ENCODE measurements at regions not wholly inside any gene's neighbourhood (a gene's known extent, or its start where the extent isn't known, plus 50 kb on each side); places are given as distances from the start of the nearest gene placed in this dataset.
"Not testable (repeated sequence)": the region's sequence is repeated elsewhere in the genome, so short reads cannot be mapped to it uniquely, and the experiment has no call there.

DNA sequence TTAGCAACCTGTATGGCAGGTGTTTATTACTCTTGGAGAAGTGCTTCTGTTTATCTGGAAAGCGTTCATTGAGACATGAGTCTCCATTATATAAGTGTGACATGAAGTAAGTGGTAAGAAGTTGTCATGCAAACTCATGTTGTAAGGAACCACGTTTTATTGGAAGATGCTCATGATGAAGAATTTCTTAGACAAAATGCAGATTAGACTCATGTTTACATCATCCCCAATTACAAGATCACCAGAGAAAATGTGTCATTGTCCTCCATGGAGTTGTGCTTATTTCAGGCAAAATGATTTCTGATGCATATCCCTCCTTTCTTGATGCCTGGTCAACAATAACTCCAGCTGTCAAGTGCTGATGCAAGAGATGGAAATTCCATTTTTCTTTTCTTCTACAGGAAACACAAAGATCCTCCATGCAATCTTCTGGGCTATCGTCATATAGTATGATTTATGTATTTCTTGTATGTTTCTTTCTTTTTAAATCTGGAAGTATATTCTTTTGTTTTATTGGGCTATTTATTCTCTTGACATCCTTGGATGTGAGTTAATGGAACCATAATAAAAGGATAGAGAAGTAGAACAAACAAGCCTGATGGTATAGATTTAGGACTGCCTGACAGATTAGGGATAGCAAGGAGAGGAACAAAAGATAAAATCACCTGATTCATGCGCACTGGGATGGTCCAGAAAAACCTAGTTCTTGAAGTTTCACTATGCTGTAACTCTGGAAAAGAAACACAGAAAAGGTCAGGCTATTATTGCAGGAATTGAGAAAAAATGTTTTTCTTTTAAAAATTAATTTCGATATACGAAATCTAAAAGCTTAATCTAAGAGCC, 50.7 kb upstream of the DIAPH3 start:
- no peak overlapping the region for H3K4me3 ChIP-seq (ENCODE audit: low read depth, low read length)
- no peak overlapping the region for H3K9ac ChIP-seq (ENCODE audit: low read length)
- no peaks in the 10 kb centered on the region for H3K4me1 ChIP-seq (ENCODE audit: control insufficient read depth, insufficient read depth, low read length)
- H3K36me3 ChIP-seq (ENCODE audit: control insufficient read depth, insufficient read depth, low read length) = no peaks in the 10 kb centered on the region
- no peaks in the 10 kb centered on the region for H3K27me3 ChIP-seq (ENCODE audit: control insufficient read depth, insufficient read depth, low read length)
- H3K9me3 ChIP-seq (ENCODE audit: control insufficient read depth, insufficient read depth, low read depth, low read length) = no peaks in the 10 kb centered on the region
- H3K27ac ChIP-seq (ENCODE audit: low read depth, low read length) = no peak overlapping the region

DNA sequence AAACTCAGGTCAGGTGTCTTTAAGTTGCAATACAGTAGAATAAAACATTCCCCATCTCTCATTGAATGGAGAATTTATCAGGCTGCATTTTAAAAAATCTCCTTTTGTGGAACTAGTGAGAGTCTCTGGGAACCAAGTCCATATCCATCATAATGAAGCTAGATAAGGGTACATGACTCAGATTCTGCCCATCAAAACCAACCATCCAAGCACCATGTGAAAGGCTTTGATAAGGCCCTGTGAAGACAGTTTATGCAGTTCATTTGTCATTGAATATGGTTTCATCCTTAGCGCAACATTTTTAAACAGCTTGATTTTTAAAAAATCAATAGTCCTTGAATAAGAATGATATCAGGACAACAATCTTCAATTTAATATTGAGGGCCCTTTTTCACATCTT, 56.3 kb upstream of the DIAPH3 start:
- H3K36me3 ChIP-seq (ENCODE audit: control insufficient read depth, insufficient read depth, low read length) = no peaks in the 10 kb centered on the region
- no peak overlapping the region for H3K27ac ChIP-seq (ENCODE audit: low read depth, low read length)
- no peak overlapping the region for H3K9ac ChIP-seq (ENCODE audit: low read length)
- no peaks in the 10 kb centered on the region for H3K27me3 ChIP-seq (ENCODE audit: control insufficient read depth, insufficient read depth, low read length)
- no peaks in the 10 kb centered on the region for H3K9me3 ChIP-seq (ENCODE audit: control insufficient read depth, insufficient read depth, low read depth, low read length)
- no peaks in the 10 kb centered on the region for H3K4me1 ChIP-seq (ENCODE audit: control insufficient read depth, insufficient read depth, low read length)
- no peak overlapping the region for H3K4me3 ChIP-seq (ENCODE audit: low read depth, low read length)

DNA sequence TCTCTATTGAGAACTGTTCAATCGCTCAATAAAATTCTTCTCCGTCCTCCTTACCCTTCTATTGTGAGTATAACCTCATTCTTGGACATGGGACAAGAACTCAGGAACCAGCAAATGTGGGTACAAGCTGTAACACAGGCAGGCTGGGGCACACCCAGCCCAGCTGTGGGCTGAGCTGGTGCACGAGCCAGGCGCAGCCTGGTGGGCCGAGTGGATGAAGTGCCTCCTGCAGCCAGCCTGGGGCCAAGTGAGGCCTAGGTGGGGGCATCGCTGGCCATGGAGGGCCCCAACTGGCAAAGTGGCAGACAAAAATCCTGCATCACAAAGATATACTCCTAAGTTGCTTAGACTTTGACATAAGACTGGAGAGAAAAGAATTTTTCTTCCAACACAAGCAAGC, 57.9 kb upstream of the DIAPH3 start:
- Histone ChIP-seq H3K9me3 (ENCODE audit: control insufficient read depth, insufficient read depth, low read depth, low read length) (no peaks in the 10 kb centered on the region), H3K27ac (ENCODE audit: low read depth, low read length) (no peak overlapping the region), H3K9ac (ENCODE audit: low read length) (no peak overlapping the region), H3K36me3 (ENCODE audit: control insufficient read depth, insufficient read depth, low read length) (no peaks in the 10 kb centered on the region), H3K27me3 (ENCODE audit: control insufficient read depth, insufficient read depth, low read length) (no peaks in the 10 kb centered on the region), H3K4me1 (ENCODE audit: control insufficient read depth, insufficient read depth, low read length) (no peaks in the 10 kb centered on the region), H3K4me3 (ENCODE audit: low read depth, low read length) (no peak overlapping the region)

DNA sequence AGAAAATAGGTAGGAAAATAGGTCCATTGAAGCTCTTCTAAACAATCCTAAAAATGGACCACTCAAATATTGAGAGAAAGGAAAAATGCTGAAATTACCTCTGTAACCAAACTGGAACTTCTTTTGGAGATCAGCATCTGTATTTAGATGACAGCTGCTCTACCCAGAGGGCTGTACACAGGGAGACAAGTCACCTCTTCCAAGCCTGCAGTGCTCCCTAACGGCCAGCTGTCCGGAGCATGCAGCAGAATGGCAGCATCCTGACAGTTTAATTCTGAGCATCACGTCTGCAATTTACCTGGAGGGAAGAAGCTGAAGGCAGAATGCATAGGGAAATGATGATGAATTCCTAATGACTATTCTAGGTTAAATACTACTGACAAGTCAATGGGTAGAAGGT, 62.8 kb upstream of the DIAPH3 start:
- H3K4me1 ChIP-seq (ENCODE audit: control insufficient read depth, insufficient read depth, low read length) = peaks cover 6% of the 10 kb centered on the region; the same call in 1 of the 2 replicates
- no peak overlapping the region for H3K9ac ChIP-seq (ENCODE audit: low read length)
- no peaks in the 10 kb centered on the region for H3K9me3 ChIP-seq (ENCODE audit: control insufficient read depth, insufficient read depth, low read depth, low read length)
- H3K4me3 ChIP-seq (ENCODE audit: low read depth, low read length) = no peak overlapping the region
- H3K27ac ChIP-seq (ENCODE audit: low read depth, low read length) = no peak overlapping the region
- H3K36me3 ChIP-seq (ENCODE audit: control insufficient read depth, insufficient read depth, low read length) = no peaks in the 10 kb centered on the region
- no peaks in the 10 kb centered on the region for H3K27me3 ChIP-seq (ENCODE audit: control insufficient read depth, insufficient read depth, low read length)

DNA sequence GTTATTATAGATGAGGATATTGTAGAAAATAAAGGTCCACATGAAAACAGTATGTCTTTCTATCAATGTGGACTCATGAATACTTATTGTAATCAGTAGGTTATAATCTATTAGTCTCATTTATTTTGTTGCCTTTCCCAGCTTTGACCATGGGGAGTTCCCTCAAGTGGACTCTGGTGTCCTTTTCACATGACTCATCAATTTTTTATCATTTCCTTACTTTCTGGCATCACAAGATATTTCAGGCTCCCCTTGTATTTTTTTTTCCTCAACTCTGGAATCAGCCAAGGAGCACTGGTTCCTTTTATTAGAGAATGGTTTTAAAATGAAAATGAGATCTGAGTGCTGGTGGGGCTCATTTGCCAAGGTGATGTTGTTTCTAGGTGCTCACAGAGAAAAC, 63.4 kb upstream of the DIAPH3 start:
- Histone ChIP-seq H3K9ac (ENCODE audit: low read length) (no peak overlapping the region), H3K36me3 (ENCODE audit: control insufficient read depth, insufficient read depth, low read length) (no peaks in the 10 kb centered on the region), H3K4me1 (ENCODE audit: control insufficient read depth, insufficient read depth, low read length) (peaks cover 6% of the 10 kb centered on the region; the same call in 1 of the 2 replicates), H3K9me3 (ENCODE audit: control insufficient read depth, insufficient read depth, low read depth, low read length) (no peaks in the 10 kb centered on the region), H3K4me3 (ENCODE audit: low read depth, low read length) (no peak overlapping the region), H3K27ac (ENCODE audit: low read depth, low read length) (no peak overlapping the region), H3K27me3 (ENCODE audit: control insufficient read depth, insufficient read depth, low read length) (no peaks in the 10 kb centered on the region)

DNA sequence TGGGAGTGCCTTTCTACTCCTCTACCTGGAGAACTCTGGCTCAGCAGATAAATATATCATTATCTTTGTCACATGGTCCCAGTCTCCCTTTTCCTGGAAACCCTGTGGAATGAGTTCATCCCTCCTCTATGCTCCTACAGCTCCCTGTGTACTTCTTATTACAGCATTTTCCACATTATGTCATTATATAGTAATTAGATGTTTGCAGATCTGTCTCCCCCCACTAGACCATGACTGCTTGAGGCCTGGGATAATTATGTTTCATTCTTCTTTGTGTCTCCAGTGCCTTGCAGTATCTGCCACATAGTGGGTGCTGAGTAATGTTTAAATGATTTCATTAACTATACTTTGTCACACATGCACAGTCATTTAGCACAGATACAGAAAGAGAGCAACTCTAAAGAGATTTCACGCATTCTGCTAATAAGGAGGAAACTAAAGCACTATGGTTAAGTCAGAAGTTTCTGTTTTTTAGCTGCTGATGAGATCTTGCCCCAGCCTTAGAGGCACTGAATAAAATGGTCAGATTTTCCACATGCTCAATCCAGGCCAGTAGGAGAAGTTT, 66.1 kb upstream of the DIAPH3 start:
- Histone ChIP-seq H3K4me1 (ENCODE audit: control insufficient read depth, insufficient read depth, low read length) (peaks cover 6% of the 10 kb centered on the region; the same call in 1 of the 2 replicates), H3K36me3 (ENCODE audit: control insufficient read depth, insufficient read depth, low read length) (no peaks in the 10 kb centered on the region), H3K27me3 (ENCODE audit: control insufficient read depth, insufficient read depth, low read length) (no peaks in the 10 kb centered on the region), H3K27ac (ENCODE audit: low read depth, low read length) (peak overlapping the region; percentile 77; the same call in 1 of the 2 replicates), H3K9me3 (ENCODE audit: control insufficient read depth, insufficient read depth, low read depth, low read length) (no peaks in the 10 kb centered on the region), H3K9ac (ENCODE audit: low read length) (peak overlapping the region; percentile 76), H3K4me3 (ENCODE audit: low read depth, low read length) (no peak overlapping the region)

DNA sequence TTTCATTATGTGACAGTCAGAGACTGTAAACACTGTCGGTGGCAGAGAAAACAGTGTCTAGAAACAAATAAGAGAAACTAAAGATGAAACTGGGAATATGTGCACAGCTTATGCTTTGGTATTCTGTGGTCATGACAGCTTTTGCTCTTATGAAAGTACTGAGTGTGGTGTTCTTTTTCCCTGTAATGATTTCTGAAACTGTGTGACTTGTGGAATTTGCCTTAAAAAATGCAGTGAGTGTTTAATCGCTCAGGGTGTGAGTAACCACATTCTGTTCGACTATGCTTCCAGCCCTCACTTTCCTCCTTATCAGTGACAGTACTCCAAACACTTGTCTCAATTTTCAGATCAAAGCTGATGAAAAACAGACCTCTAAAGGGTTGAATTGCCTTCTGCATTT, 66.9 kb upstream of the DIAPH3 start:
- Histone ChIP-seq H3K36me3 (ENCODE audit: control insufficient read depth, insufficient read depth, low read length) (no peaks in the 10 kb centered on the region), H3K27ac (ENCODE audit: low read depth, low read length) (peak overlapping the region; percentile 77; the same call in 1 of the 2 replicates), H3K9me3 (ENCODE audit: control insufficient read depth, insufficient read depth, low read depth, low read length) (no peaks in the 10 kb centered on the region), H3K27me3 (ENCODE audit: control insufficient read depth, insufficient read depth, low read length) (no peaks in the 10 kb centered on the region), H3K4me3 (ENCODE audit: low read depth, low read length) (no peak overlapping the region), H3K9ac (ENCODE audit: low read length) (peak overlapping the region; percentile 76), H3K4me1 (ENCODE audit: control insufficient read depth, insufficient read depth, low read length) (peaks cover 6% of the 10 kb centered on the region; the same call in 1 of the 2 replicates)

DNA sequence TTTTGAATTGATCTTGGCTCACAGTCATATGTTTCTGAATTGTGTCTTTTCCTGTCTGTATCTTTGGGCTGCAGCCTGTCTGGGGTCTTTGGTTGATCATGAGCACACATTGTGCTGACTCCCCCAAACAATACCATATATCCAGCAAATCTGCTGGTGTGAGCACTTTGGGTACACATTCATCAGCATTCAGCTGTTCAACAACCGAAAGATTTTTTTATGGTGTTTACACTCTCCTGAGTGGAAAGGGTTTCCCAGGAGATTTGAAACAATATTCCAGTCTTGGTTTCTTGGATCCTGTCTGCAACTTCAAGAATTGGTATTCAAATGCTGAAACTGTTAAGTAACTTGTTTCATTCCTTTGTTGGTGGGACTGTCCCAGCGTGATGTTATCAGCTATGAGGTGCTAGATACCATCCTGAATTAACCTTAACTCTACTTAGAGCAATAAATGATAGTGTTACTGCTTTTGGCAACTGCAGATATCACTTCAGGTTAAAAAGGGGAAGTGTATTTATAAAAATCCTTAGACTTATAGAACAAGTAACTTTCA, 78.4 kb upstream of the DIAPH3 start:
- Histone ChIP-seq H3K27ac (ENCODE audit: low read depth, low read length) (no peak overlapping the region), H3K36me3 (ENCODE audit: control insufficient read depth, insufficient read depth, low read length) (no peaks in the 10 kb centered on the region), H3K4me1 (ENCODE audit: control insufficient read depth, insufficient read depth, low read length) (no peaks in the 10 kb centered on the region), H3K27me3 (ENCODE audit: control insufficient read depth, insufficient read depth, low read length) (no peaks in the 10 kb centered on the region), H3K4me3 (ENCODE audit: low read depth, low read length) (no peak overlapping the region), H3K9ac (ENCODE audit: low read length) (no peak overlapping the region), H3K9me3 (ENCODE audit: control insufficient read depth, insufficient read depth, low read depth, low read length) (no peaks in the 10 kb centered on the region)

DNA sequence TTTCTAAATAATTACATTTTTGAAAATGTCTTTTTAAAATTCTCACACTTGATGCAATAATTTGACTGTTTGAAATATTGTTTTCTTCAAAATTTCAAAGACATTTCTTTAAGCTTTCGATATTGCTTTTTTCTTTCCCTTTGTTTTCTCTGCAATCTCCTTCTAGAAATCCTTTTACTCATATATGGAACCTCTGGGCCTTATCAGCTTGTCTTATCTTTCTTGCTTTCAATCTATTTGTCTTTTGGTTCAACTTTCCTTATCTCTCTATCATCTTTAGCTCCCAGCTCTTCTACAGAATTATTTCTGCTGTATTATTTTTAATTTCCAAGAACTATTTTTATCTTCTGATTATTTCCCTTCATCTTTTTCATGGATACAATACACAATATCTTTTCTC, 80.7 kb upstream of the DIAPH3 start:
- Histone ChIP-seq H3K27me3 (ENCODE audit: control insufficient read depth, insufficient read depth, low read length) (no peaks in the 10 kb centered on the region), H3K9ac (ENCODE audit: low read length) (no peak overlapping the region), H3K9me3 (ENCODE audit: control insufficient read depth, insufficient read depth, low read depth, low read length) (no peaks in the 10 kb centered on the region), H3K4me1 (ENCODE audit: control insufficient read depth, insufficient read depth, low read length) (no peaks in the 10 kb centered on the region), H3K27ac (ENCODE audit: low read depth, low read length) (no peak overlapping the region), H3K36me3 (ENCODE audit: control insufficient read depth, insufficient read depth, low read length) (no peaks in the 10 kb centered on the region), H3K4me3 (ENCODE audit: low read depth, low read length) (no peak overlapping the region)

DNA sequence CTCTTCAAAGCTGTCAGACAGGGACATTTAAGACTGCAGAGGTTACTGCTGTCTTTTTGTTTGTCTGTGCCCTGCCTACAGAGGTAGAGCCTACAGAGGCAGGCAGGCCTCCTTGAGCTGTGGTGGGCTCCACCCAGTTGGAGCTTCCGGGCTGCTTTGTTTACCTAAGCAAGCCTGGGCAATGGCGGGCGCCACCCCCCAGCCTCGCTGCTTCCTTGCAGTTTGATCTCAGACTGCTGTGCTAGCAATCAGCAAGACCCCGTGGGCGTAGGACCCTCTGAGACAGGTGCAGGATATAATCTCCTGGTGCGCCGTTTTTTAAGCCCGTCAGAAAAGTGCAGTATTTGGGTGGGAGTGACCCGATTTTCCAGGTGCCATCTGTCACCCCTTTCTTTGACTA, 87.7 kb upstream of the DIAPH3 start:
- not testable (repeated sequence) for H3K4me1 ChIP-seq (ENCODE audit: control insufficient read depth, insufficient read depth, low read length); H3K36me3 ChIP-seq (ENCODE audit: control insufficient read depth, insufficient read depth, low read length); H3K27me3 ChIP-seq (ENCODE audit: control insufficient read depth, insufficient read depth, low read length); H3K4me3 ChIP-seq (ENCODE audit: low read depth, low read length); H3K9ac ChIP-seq (ENCODE audit: low read length); H3K27ac ChIP-seq (ENCODE audit: low read depth, low read length)
- H3K9me3 ChIP-seq (ENCODE audit: control insufficient read depth, insufficient read depth, low read depth, low read length) = peaks cover 14% of the 10 kb centered on the region

DNA sequence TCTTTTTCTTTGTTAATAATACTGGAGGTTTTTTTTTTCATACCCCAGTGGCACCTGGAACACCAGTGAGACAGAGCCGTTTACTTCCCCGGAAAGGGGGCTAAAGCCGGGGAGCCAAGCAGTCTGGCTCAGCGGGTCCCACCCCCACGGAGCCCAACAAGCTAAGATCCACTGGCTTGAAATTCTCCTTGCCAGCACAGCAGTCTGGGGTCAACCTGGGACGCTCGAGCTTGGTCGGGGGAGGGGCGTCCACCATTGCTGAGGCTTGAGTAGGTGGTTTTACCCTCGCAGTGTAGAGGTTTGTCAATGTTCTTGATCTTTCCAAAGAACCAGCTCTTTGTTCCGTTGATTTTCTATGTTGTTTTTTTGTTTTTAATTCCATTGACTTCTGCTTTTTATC, 94.6 kb upstream of the DIAPH3 start:
- Histone ChIP-seq H3K4me3 (ENCODE audit: low read depth, low read length) (no peak overlapping the region), H3K27ac (ENCODE audit: low read depth, low read length) (no peak overlapping the region), H3K36me3 (ENCODE audit: control insufficient read depth, insufficient read depth, low read length) (no peaks in the 10 kb centered on the region), H3K9me3 (ENCODE audit: control insufficient read depth, insufficient read depth, low read depth, low read length) (peaks cover 21% of the 10 kb centered on the region), H3K4me1 (ENCODE audit: control insufficient read depth, insufficient read depth, low read length) (peaks cover 21% of the 10 kb centered on the region), H3K27me3 (ENCODE audit: control insufficient read depth, insufficient read depth, low read length) (no peaks in the 10 kb centered on the region), H3K9ac (ENCODE audit: low read length) (no peak overlapping the region)
